ENCODE measurements at regions not wholly inside any gene's neighbourhood (a gene's known extent, or its start where the extent isn't known, plus 50 kb on each side); places are given as distances from the start of the nearest gene placed in this dataset.

GRCh38 chr1:104082221-104082620 is 332.5 kb downstream of the AMY1C start:
- Histone ChIP-seq H3K4me1 (no peaks in the 10 kb centered on the region), H3K79me2 (ENCODE audit: low read depth) (no peaks in the 10 kb centered on the region), H3F3A (ENCODE audit: low read depth) (no peaks in the 10 kb centered on the region), H3K27ac (no peak overlapping the region), H3K9me3 (ENCODE audit: low read depth) (no peaks in the 10 kb centered on the region), H3K4me2 (no peak overlapping the region), H4K20me1 (ENCODE audit: low read depth) (no peaks in the 10 kb centered on the region), H3K36me3 (no peaks in the 10 kb centered on the region), H3K9ac (no peak overlapping the region), H3K27me3 (no peaks in the 10 kb centered on the region), H2AFZ (replicated peaks) (no peak overlapping the region), H3K4me3 (no peak overlapping the region)
- H3K27ac Mint-ChIP-seq: no peak overlapping the region
- H3K27me3 Mint-ChIP-seq (ENCODE audit: insufficient read depth, low read depth): no peaks in the 10 kb centered on the region
- TF ChIP-seq EZH2 (IDR thresholded peaks at IDR 0.05) (no peak), EZH2phosphoT487 (IDR thresholded peaks at IDR 0.05) (no peak)
- TF ChIP-seq, protein P1, sequence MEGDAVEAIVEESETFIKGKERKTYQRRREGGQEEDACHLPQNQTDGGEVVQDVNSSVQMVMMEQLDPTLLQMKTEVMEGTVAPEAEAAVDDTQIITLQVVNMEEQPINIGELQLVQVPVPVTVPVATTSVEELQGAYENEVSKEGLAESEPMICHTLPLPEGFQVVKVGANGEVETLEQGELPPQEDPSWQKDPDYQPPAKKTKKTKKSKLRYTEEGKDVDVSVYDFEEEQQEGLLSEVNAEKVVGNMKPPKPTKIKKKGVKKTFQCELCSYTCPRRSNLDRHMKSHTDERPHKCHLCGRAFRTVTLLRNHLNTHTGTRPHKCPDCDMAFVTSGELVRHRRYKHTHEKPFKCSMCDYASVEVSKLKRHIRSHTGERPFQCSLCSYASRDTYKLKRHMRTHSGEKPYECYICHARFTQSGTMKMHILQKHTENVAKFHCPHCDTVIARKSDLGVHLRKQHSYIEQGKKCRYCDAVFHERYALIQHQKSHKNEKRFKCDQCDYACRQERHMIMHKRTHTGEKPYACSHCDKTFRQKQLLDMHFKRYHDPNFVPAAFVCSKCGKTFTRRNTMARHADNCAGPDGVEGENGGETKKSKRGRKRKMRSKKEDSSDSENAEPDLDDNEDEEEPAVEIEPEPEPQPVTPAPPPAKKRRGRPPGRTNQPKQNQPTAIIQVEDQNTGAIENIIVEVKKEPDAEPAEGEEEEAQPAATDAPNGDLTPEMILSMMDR (IDR thresholded peaks at IDR 0.05): no peak
- no peaks in the 10 kb centered on the region for H3K36me3 Mint-ChIP-seq
- H3K4me1 Mint-ChIP-seq: no peaks in the 10 kb centered on the region
- H3K9me3 Mint-ChIP-seq: no peaks in the 10 kb centered on the region
- no peak for DNase-seq (ENCODE audit: low spot score)
- H3K4me3 Mint-ChIP-seq: no peak overlapping the region

- TF ChIP-seq EZH2phosphoT487 (IDR thresholded peaks at IDR 0.05) (no peak), EZH2 (IDR thresholded peaks at IDR 0.05) (no peak)
- TF ChIP-seq, protein P1 (IDR thresholded peaks at IDR 0.05): no peak
- Mint-ChIP-seq H3K4me1 (no peaks in the 10 kb centered on the region), H3K27ac (no peak overlapping the region), H3K36me3 (no peaks in the 10 kb centered on the region), H3K4me3 (no peak overlapping the region), H3K9me3 (no peaks in the 10 kb centered on the region), H3K27me3 (ENCODE audit: insufficient read depth, low read depth) (no peaks in the 10 kb centered on the region)
- no peaks in the 10 kb centered on the region for H3K36me3 ChIP-seq
- H4K20me1 ChIP-seq (ENCODE audit: low read depth): no peaks in the 10 kb centered on the region
- H3K27me3 ChIP-seq: no peaks in the 10 kb centered on the region
- H3K4me1 ChIP-seq: no peaks in the 10 kb centered on the region
- no peaks in the 10 kb centered on the region for H3K79me2 ChIP-seq (ENCODE audit: low read depth)
- H2AFZ ChIP-seq (replicated peaks): peak overlapping the region; percentile 95
- H3K4me2 ChIP-seq: peak overlapping the region; percentile 13
- no peak overlapping the region for H3K27ac ChIP-seq
- no peak overlapping the region for H3K4me3 ChIP-seq
- DNase-seq (ENCODE audit: low spot score): no peak
- H3K9me3 ChIP-seq (ENCODE audit: low read depth): no peaks in the 10 kb centered on the region
- no peak overlapping the region for H3K9ac ChIP-seq
- H3F3A ChIP-seq (ENCODE audit: low read depth): no peaks in the 10 kb centered on the region
These were observed 334.7 kb downstream of the AMY1C start for GRCh38 chr1:104084380-104084779.

- Mint-ChIP-seq H3K4me3 (no peak overlapping the region), H3K27ac (no peak overlapping the region), H3K4me1 (no peaks in the 10 kb centered on the region), H3K27me3 (ENCODE audit: insufficient read depth, low read depth) (no peaks in the 10 kb centered on the region), H3K36me3 (no peaks in the 10 kb centered on the region), H3K9me3 (no peaks in the 10 kb centered on the region)
- H3F3A ChIP-seq (ENCODE audit: low read depth): no peaks in the 10 kb centered on the region
- no peaks in the 10 kb centered on the region for H3K27me3 ChIP-seq
- DNase-seq (ENCODE audit: low spot score): no peak
- no peaks in the 10 kb centered on the region for H3K36me3 ChIP-seq
- H3K27ac ChIP-seq: no peak overlapping the region
- TF ChIP-seq EZH2 (IDR thresholded peaks at IDR 0.05) (no peak), EZH2phosphoT487 (IDR thresholded peaks at IDR 0.05) (no peak)
- TF ChIP-seq, protein P1 (IDR thresholded peaks at IDR 0.05): no peak
- H4K20me1 ChIP-seq (ENCODE audit: low read depth): no peaks in the 10 kb centered on the region
- H3K9me3 ChIP-seq (ENCODE audit: low read depth): no peaks in the 10 kb centered on the region
- no peaks in the 10 kb centered on the region for H3K4me1 ChIP-seq
- no peak overlapping the region for H3K9ac ChIP-seq
- H3K79me2 ChIP-seq (ENCODE audit: low read depth): no peaks in the 10 kb centered on the region
- H2AFZ ChIP-seq (replicated peaks): no peak overlapping the region
- no peak overlapping the region for H3K4me2 ChIP-seq
- H3K4me3 ChIP-seq: no peak overlapping the region
These were observed 343.0 kb downstream of the AMY1C start for GRCh38 chr1:104092698-104093097.
